ENCODE measurements at regions not wholly inside any gene's neighbourhood (a gene's known extent, or its start where the extent isn't known, plus 50 kb on each side); places are given as distances from the start of the nearest gene placed in this dataset.

GRCh38 chr2:11925295-11926066, 179.0 kb downstream of the LPIN1 start:
- no peak overlapping the region for H3K4me3 ChIP-seq (ENCODE audit: low read depth, poor library complexity, severe bottlenecking)
- TF ChIP-seq POLR2A (IDR thresholded peaks at IDR 0.05) (no peak), CTCF (IDR thresholded peaks at IDR 0.05) (no peak)
- DNase-seq (ENCODE audit: low spot score in 2 of 2), result no peak
- intact Hi-C loops (cut with DNase I; ENCODE audit: low total_unique reads), result no loop called here
- whole genome bisulfite sequencing, 2 donors, result 80 to 87% methylated on average over 11 of the region's 11 CpGs

GRCh38 chr2:11930211-11930761, 183.9 kb downstream of the LPIN1 start:
- WGBS, 2 donors, result 70 to 73% methylated on average over 11 of the region's 11 CpGs
- DNase-seq (ENCODE audit: low spot score in 2 of 2), result no peak
- no peak for TF ChIP-seq POLR2A (IDR thresholded peaks at IDR 0.05)
- TF ChIP-seq CTCF (IDR thresholded peaks at IDR 0.05), result no peak
- intact Hi-C loops (cut with DNase I; ENCODE audit: low total_unique reads), result no loop called here
- H3K4me3 ChIP-seq (ENCODE audit: low read depth, poor library complexity, severe bottlenecking), result no peak overlapping the region

- DNase-seq (ENCODE audit: low spot score in 2 of 2), result no peak
- 90 to 91% methylated on average over 7 of the region's 7 CpGs for WGBS, 2 donors
- H3K4me3 ChIP-seq (ENCODE audit: low read depth, poor library complexity, severe bottlenecking), result no peak overlapping the region
- TF ChIP-seq CTCF (IDR thresholded peaks at IDR 0.05) (no peak), POLR2A (IDR thresholded peaks at IDR 0.05) (no peak)
- intact Hi-C loops (cut with DNase I; ENCODE audit: low total_unique reads), result no loop called here
Measured at GRCh38 chr2:11932048-11932512, 185.6 kb downstream of the LPIN1 start.

GRCh38 chr2:11932962-11933361, 186.5 kb downstream of the LPIN1 start:
- H3K4me3 ChIP-seq (ENCODE audit: low read depth, poor library complexity, severe bottlenecking), result no peak overlapping the region
- WGBS, 2 donors, result 85 to 87% methylated on average over 3 of the region's 3 CpGs
- DNase-seq (ENCODE audit: low spot score in 2 of 2), result no peak
- TF ChIP-seq CTCF (IDR thresholded peaks at IDR 0.05), result no peak
- TF ChIP-seq POLR2A (IDR thresholded peaks at IDR 0.05), result no peak
- intact Hi-C loops (cut with DNase I; ENCODE audit: low total_unique reads), result no loop called here

GRCh38 chr2:11933854-11934253, 187.4 kb downstream of the LPIN1 start:
- H3K4me3 ChIP-seq (ENCODE audit: low read depth, poor library complexity, severe bottlenecking), result no peak overlapping the region
- WGBS, 2 donors, result 81 to 90% methylated on average over 3 of the region's 3 CpGs
- intact Hi-C loops (cut with DNase I; ENCODE audit: low total_unique reads), result no loop called here
- TF ChIP-seq POLR2A (IDR thresholded peaks at IDR 0.05), result no peak
- no peak for TF ChIP-seq CTCF (IDR thresholded peaks at IDR 0.05)
- DNase-seq (ENCODE audit: low spot score in 2 of 2), result no peak
